ENCODE measurements at regions not wholly inside any gene's neighbourhood (a gene's known extent, or its start where the extent isn't known, plus 50 kb on each side); places are given as distances from the start of the nearest gene placed in this dataset.

GRCh38 chr10:128443925-128444518 is 317.8 kb upstream of the MKI67 start:
- Histone ChIP-seq H4K20me1 (ENCODE audit: control insufficient read depth, insufficient read depth, low read depth, low read length) (no peaks in the 10 kb centered on the region), H3K27me3 (ENCODE audit: control insufficient read depth, low read length) (no peaks in the 10 kb centered on the region), H3K36me3 (ENCODE audit: control insufficient read depth, low read length) (no peaks in the 10 kb centered on the region), H3K9me2 (replicated peaks; ENCODE audit: control insufficient read depth, low read length) (no peaks in the 10 kb centered on the region), H3F3A (ENCODE audit: control insufficient read depth, insufficient read depth) (no peaks in the 10 kb centered on the region), H3K27ac (ENCODE audit: low read depth, low read length) (no peak overlapping the region), H3K4me2 (ENCODE audit: low read length) (no peak overlapping the region), H3K4me3 (ENCODE audit: low read length) (no peak overlapping the region), H3K9me3 (ENCODE audit: control insufficient read depth, insufficient read depth, low read length) (no peaks in the 10 kb centered on the region), H3K4me1 (ENCODE audit: control insufficient read depth, low read length) (no peaks in the 10 kb centered on the region), H3K79me2 (ENCODE audit: control insufficient read depth, low read length) (no peaks in the 10 kb centered on the region)
- no peak for TF ChIP-seq EZH2phosphoT487 (IDR thresholded peaks at IDR 0.05; ENCODE audit: borderline replicate concordance, low read length)
- no peak for TF ChIP-seq CTCF (IDR thresholded peaks at IDR 0.05; ENCODE audit: low read depth, low read length, poor library complexity, severe bottlenecking)

GRCh38 chr10:128448796-128449195 is 322.6 kb upstream of the MKI67 start:
- no peaks in the 10 kb centered on the region for H4K20me1 ChIP-seq (ENCODE audit: control insufficient read depth, insufficient read depth, low read depth, low read length)
- no peak overlapping the region for H3K4me2 ChIP-seq (ENCODE audit: low read length)
- H3K79me2 ChIP-seq (ENCODE audit: control insufficient read depth, low read length), result no peaks in the 10 kb centered on the region
- no peaks in the 10 kb centered on the region for H3K4me1 ChIP-seq (ENCODE audit: control insufficient read depth, low read length)
- no peaks in the 10 kb centered on the region for H3K9me2 ChIP-seq (replicated peaks; ENCODE audit: control insufficient read depth, low read length)
- H3K9me3 ChIP-seq (ENCODE audit: control insufficient read depth, insufficient read depth, low read length), result no peaks in the 10 kb centered on the region
- H3K36me3 ChIP-seq (ENCODE audit: control insufficient read depth, low read length), result no peaks in the 10 kb centered on the region
- no peak overlapping the region for H3K27ac ChIP-seq (ENCODE audit: low read depth, low read length)
- no peaks in the 10 kb centered on the region for H3K27me3 ChIP-seq (ENCODE audit: control insufficient read depth, low read length)
- no peak overlapping the region for H3K4me3 ChIP-seq (ENCODE audit: low read length)
- TF ChIP-seq EZH2phosphoT487 (IDR thresholded peaks at IDR 0.05; ENCODE audit: borderline replicate concordance, low read length) (no peak), CTCF (IDR thresholded peaks at IDR 0.05; ENCODE audit: low read depth, low read length, poor library complexity, severe bottlenecking) (no peak)
- H3F3A ChIP-seq (ENCODE audit: control insufficient read depth, insufficient read depth), result no peaks in the 10 kb centered on the region

- Histone ChIP-seq H3K27ac (ENCODE audit: low read depth, low read length) (no peak overlapping the region), H3K79me2 (ENCODE audit: control insufficient read depth, low read length) (no peaks in the 10 kb centered on the region), H3K27me3 (ENCODE audit: control insufficient read depth, low read length) (no peaks in the 10 kb centered on the region), H4K20me1 (ENCODE audit: control insufficient read depth, insufficient read depth, low read depth, low read length) (no peaks in the 10 kb centered on the region), H3K4me1 (ENCODE audit: control insufficient read depth, low read length) (no peaks in the 10 kb centered on the region), H3K9me3 (ENCODE audit: control insufficient read depth, insufficient read depth, low read length) (no peaks in the 10 kb centered on the region), H3K4me3 (ENCODE audit: low read length) (no peak overlapping the region), H3K9me2 (replicated peaks; ENCODE audit: control insufficient read depth, low read length) (no peaks in the 10 kb centered on the region), H3K4me2 (ENCODE audit: low read length) (no peak overlapping the region), H3K36me3 (ENCODE audit: control insufficient read depth, low read length) (no peaks in the 10 kb centered on the region), H3F3A (ENCODE audit: control insufficient read depth, insufficient read depth) (no peaks in the 10 kb centered on the region)
- TF ChIP-seq EZH2phosphoT487 (IDR thresholded peaks at IDR 0.05; ENCODE audit: borderline replicate concordance, low read length), result no peak
- TF ChIP-seq CTCF (IDR thresholded peaks at IDR 0.05; ENCODE audit: low read depth, low read length, poor library complexity, severe bottlenecking), result no peak
These were observed 325.7 kb upstream of the MKI67 start for GRCh38 chr10:128451879-128452278.

Data from DOHH2 (cell line).